ENCODE measurements at regions not wholly inside any gene's neighbourhood (a gene's known extent, or its start where the extent isn't known, plus 50 kb on each side); places are given as distances from the start of the nearest gene placed in this dataset.
"Not testable (repeated sequence)": the region's sequence is repeated elsewhere in the genome, so short reads cannot be mapped to it uniquely, and the experiment has no call there.

DNA sequence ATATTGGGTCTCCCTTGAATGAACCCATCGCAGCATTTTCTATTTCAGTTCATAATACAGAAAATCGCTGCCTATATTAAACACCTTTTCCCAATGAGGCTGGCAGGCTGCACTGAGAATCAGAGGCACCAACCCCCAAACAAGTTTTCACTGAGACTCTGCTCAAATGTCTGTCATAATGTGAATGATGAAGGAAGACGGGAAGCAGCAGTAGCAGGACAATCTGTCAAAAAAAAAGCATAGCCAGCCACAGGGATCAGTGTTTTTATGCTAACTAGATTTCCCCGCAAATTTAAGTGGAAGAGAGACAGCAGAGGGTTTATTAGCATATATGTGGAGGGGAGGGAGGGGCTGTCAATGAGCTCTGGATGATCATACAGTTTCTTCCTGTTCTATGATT is 162.7 kb upstream of the PDE4D start:
- intact Hi-C loops (cut with DNase I): no loop called here
- TF ChIP-seq POLR2A (IDR thresholded peaks at IDR 0.05): no peak
- TF ChIP-seq, protein P1, sequence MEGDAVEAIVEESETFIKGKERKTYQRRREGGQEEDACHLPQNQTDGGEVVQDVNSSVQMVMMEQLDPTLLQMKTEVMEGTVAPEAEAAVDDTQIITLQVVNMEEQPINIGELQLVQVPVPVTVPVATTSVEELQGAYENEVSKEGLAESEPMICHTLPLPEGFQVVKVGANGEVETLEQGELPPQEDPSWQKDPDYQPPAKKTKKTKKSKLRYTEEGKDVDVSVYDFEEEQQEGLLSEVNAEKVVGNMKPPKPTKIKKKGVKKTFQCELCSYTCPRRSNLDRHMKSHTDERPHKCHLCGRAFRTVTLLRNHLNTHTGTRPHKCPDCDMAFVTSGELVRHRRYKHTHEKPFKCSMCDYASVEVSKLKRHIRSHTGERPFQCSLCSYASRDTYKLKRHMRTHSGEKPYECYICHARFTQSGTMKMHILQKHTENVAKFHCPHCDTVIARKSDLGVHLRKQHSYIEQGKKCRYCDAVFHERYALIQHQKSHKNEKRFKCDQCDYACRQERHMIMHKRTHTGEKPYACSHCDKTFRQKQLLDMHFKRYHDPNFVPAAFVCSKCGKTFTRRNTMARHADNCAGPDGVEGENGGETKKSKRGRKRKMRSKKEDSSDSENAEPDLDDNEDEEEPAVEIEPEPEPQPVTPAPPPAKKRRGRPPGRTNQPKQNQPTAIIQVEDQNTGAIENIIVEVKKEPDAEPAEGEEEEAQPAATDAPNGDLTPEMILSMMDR (IDR thresholded peaks at IDR 0.05): no peak
- no peak overlapping the region for H3K27ac ChIP-seq

DNA sequence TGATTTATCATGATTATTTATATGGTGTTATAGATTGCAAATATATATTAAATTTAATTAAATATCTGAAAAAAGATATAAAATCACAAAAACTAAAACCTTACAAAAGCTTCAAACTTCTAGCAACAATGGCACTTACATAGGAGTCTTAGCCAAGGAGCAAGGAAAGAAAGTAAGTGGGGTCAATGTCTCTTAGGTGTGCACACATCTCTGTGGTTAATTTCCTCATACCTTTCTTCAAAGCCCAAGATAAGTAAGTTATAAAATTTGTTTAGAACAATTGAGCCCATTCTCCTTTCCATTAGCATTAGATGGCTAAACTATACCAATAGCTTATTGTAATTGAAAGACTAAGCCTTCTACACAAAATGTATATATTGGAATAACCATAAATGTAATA is 161.6 kb upstream of the PDE4D start:
- TF ChIP-seq, protein P1 (IDR thresholded peaks at IDR 0.05): no peak
- TF ChIP-seq POLR2A (IDR thresholded peaks at IDR 0.05): no peak
- Histone ChIP-seq H3K4me3 (no peak overlapping the region), H3K27ac (no peak overlapping the region), H3K36me3 (no peaks in the 10 kb centered on the region), H3K4me1 (no peaks in the 10 kb centered on the region), H3K9me3 (peaks cover 0 to 6% (median 4%) of the 10 kb centered on the region in 3 donors), H3K27me3 (no peaks in the 10 kb centered on the region)
- no peak for DNase-seq
- intact Hi-C loops (cut with DNase I): no loop called here

More for the DNA sequence above, 162.7 kb upstream of the PDE4D start:
- WGBS, 2 donors: 66 to 72% methylated on average over 4 of the region's 4 CpGs
- no peaks in the 10 kb centered on the region for H3K4me1 ChIP-seq
- no peaks in the 10 kb centered on the region for H3K36me3 ChIP-seq
- no peak for DNase-seq
- H3K9me3 ChIP-seq: peaks cover 0 to 4% (median 4%) of the 10 kb centered on the region in 3 donors
- no peaks in the 10 kb centered on the region for H3K27me3 ChIP-seq
- no peak overlapping the region for H3K4me3 ChIP-seq

DNA sequence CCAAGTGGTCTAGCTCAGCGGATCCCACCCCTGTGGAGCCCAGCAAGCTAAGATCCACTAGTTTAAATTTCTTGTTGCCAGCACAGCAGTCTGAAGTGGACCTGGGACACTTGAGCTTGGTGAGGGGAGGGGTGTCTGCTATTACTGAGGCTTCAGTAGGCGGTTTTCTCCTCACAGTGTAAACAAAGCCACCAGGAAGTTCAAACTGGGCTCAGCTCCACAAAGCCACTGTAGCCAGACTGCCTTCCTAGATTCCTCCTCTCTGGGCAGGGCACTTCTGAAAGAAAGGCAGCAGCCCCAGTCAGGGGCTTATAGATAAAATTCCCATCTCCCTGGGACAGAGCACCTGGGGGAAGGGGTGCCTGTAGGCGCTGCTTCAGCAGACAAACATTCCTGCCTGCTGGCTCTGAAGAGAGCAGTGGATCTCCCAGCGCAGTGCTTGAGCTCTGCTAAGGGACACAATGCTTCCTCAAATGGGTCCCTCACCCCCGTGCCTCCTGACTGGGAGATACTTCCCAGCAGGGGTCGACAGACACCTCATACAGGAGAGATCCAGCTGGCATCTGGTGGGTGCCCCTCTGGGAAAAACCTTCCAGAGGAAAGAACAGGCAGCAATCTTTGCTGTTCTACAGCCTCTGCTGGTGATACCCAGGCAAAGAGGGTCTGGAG is 148.6 kb upstream of the PDE4D start:
- H3K27me3 ChIP-seq; H3K4me3 ChIP-seq; H3K4me1 ChIP-seq; H3K27ac ChIP-seq; DNase-seq; H3K36me3 ChIP-seq; intact Hi-C loops (cut with DNase I); H3K9me3 ChIP-seq: not testable (repeated sequence)
- WGBS, 2 donors: 40% methylated on average over 2 of the region's 6 CpGs; no CpG with 5 or more reads in 1 of the 2 donors

DNA sequence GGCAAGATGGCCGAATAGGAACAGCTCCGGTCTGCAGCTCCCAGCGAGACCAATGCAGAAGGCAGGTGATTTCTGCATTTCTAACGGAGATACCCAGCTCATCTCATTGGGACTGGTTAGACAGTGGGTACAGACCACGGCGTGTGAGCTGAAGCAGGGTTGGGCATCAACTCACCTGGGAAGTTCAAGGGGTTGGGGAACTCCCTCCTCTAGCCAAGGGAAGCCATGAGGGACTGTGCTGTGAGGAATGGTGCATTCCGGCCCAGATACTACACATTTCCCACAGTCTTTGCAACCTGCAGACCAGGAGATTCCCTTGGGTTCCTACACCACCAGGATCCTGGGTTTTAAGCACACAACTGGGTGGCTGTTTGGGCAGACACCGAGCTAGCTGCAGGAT is 148.0 kb upstream of the PDE4D start:
- intact Hi-C loops (cut with DNase I); H3K4me3 ChIP-seq; DNase-seq; H3K27ac ChIP-seq; H3K27me3 ChIP-seq; H3K9me3 ChIP-seq; H3K4me1 ChIP-seq; H3K36me3 ChIP-seq: not testable (repeated sequence)
- WGBS, 2 donors: 83 to 87% methylated on average over 8 of the region's 8 CpGs

DNA sequence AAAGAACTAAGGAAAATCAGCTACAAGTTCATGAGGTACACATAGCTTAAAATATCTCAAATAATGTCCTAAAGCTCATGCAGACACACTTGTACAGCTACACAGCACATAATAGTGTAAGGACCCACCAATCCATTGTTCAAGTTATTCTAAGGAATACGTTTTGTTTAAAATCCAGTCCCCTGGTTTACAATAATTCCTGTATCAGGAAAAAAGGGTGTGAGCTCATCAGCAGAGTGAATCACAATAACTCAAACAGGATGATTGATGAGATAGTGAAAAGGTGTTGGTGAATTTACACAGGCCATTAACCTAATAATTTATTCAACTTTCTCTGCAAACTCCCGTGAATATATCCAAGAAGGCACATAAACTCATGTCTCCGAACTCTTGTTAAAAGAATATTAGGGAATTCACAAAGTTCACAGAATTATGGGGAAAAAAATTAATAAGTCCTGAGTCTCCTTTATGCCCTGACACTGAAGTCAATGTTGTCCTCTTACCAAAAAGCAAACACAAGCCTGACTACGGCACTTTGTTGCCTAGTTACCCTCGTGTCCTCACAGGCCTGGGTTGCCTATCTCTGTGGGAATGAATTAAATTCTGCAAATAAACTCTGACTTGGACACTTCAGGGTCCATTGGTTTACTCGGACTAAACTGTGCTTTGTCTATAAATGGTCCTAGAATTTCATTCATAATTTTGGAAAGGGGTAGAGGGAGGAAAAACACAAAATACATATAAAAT is 142.8 kb upstream of the PDE4D start:
- Histone ChIP-seq H3K27ac (no peak overlapping the region), H3K4me1 (no peaks in the 10 kb centered on the region), H3K9me3 (no peaks in the 10 kb centered on the region), H3K27me3 (no peaks in the 10 kb centered on the region), H3K36me3 (no peaks in the 10 kb centered on the region), H3K4me3 (no peak overlapping the region)
- 33 to 37% methylated on average over 6 of the region's 6 CpGs for WGBS, 2 donors
- intact Hi-C loops (cut with DNase I): no loop called here
- no peak for DNase-seq
- TF ChIP-seq, protein P1 (IDR thresholded peaks at IDR 0.05): no peak
- TF ChIP-seq POLR2A (IDR thresholded peaks at IDR 0.05): no peak

DNA sequence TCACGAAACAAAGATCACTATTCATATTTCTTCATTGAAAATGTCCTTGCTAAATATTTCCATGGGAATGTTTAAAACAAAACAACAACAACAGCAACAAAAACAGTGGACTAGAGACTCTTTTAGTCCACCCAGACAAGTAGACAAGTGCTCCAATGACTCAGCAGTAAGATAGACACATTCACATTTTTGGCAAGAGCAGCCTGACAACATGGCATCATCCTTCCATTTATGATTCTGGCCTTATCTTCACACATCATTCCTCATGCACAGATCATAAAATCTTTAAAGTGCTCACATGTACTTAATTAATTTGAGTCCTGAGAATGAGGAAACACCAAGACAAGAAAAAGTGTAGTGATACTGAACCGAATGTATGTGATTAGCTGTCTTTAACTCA is 132.6 kb upstream of the PDE4D start:
- Histone ChIP-seq H3K27ac (no peak overlapping the region), H3K4me3 (no peak overlapping the region), H3K4me1 (no peaks in the 10 kb centered on the region), H3K36me3 (no peaks in the 10 kb centered on the region), H3K27me3 (no peaks in the 10 kb centered on the region), H3K9me3 (no peaks in the 10 kb centered on the region)
- WGBS, 2 donors: 73 to 84% methylated on average over 2 of the region's 2 CpGs
- no peak for DNase-seq
- intact Hi-C loops (cut with DNase I): no loop called here
- no peak for TF ChIP-seq POLR2A (IDR thresholded peaks at IDR 0.05)
- TF ChIP-seq, protein P1 (IDR thresholded peaks at IDR 0.05): no peak
